Osteoblast (primary cell): ENCODE measurements at regions not wholly inside any gene's neighbourhood (a gene's known extent, or its start where the extent isn't known, plus 50 kb on each side); places are given as distances from the start of the nearest gene placed in this dataset.
A peak's percentile ranks its signal among the peaks of the same experiment; 100 is the strongest.

Source experiments
- DNase-seq: peaks from one replicate; pipeline ENCODE4 v3.0.0; 2011; ENCODE audit warnings: low spot score, mixed read lengths; ENCODE audit not compliant: insufficient read length; ENCODE audit errors: missing footprints
- H2AFZ ChIP-seq: 2 replicates; pipeline ENCODE4 v1.6.0; 2011; ENCODE audit warnings: mild to moderate bottlenecking, low read length
- H3K27ac ChIP-seq: 2 replicates; pipeline ENCODE4 v1.5.1; 2011; ENCODE audit warnings: mild to moderate bottlenecking, low read depth, low read length, moderate library complexity
- H3K27me3 ChIP-seq: 2 replicates; pipeline ENCODE4 v1.6.0; 2012; ENCODE audit warnings: mild to moderate bottlenecking, control low read depth, inconsistent platforms, low read length, moderate library complexity; ENCODE audit not compliant: insufficient read depth
- H3K36me3 ChIP-seq: 2 replicates; pipeline ENCODE4 v1.5.1; 2011; ENCODE audit warnings: mild to moderate bottlenecking, low read length, control low read depth, moderate library complexity; ENCODE audit not compliant: insufficient read depth
- H3K4me1 ChIP-seq: 2 replicates; pipeline ENCODE4 v1.5.1; 2011; ENCODE audit warnings: mild to moderate bottlenecking, low read length, control low read depth, moderate library complexity; ENCODE audit not compliant: insufficient read depth
- H3K4me2 ChIP-seq: 2 replicates; pipeline ENCODE4 v1.6.0; 2011; ENCODE audit warnings: mild to moderate bottlenecking, low read length; ENCODE audit not compliant: insufficient read depth
- H3K4me3 ChIP-seq: fragments of 200-600 bp; sonication (generic); 3 replicates; pipeline ENCODE4 v1.5.1; 2012; ENCODE audit warnings: mild to moderate bottlenecking, low read length, inconsistent platforms; ENCODE audit not compliant: insufficient read depth
- H3K79me2 ChIP-seq: 2 replicates; pipeline ENCODE4 v1.6.0; 2012; ENCODE audit warnings: mild to moderate bottlenecking, low read length, control low read depth, inconsistent platforms; ENCODE audit not compliant: insufficient read depth
- H3K9me3 ChIP-seq: 2 replicates; pipeline ENCODE4 v1.5.1; 2011; ENCODE audit warnings: low read depth, low read length, control low read depth
- H4K20me1 ChIP-seq: 2 replicates; pipeline ENCODE4 v1.6.0; 2012; ENCODE audit warnings: mild to moderate bottlenecking, low read length, control low read depth; ENCODE audit not compliant: insufficient read depth
- CTCF ChIP-seq: IDR thresholded peaks from 2 replicates; pipeline ENCODE4 v1.5.1; 2011; ENCODE audit warnings: mild to moderate bottlenecking, low read depth, low read length, moderate library complexity; ENCODE audit errors: extremely low read depth

GRCh38 chr4:156596026-156596425 lies 375.6 kb downstream of the PDGFC start:
- H3K27ac ChIP-seq: peak overlapping the region; percentile 6
- H3K4me3 ChIP-seq: no peak overlapping the region
- no peaks in the 10 kb centered on the region for H3K79me2 ChIP-seq
- H3K9me3 ChIP-seq: no peaks in the 10 kb centered on the region
- no peak overlapping the region for H3K4me2 ChIP-seq
- no peaks in the 10 kb centered on the region for H3K36me3 ChIP-seq
- H3K27me3 ChIP-seq: no peaks in the 10 kb centered on the region
- H3K4me1 ChIP-seq: peaks cover 18% of the 10 kb centered on the region
- H4K20me1 ChIP-seq: no peaks in the 10 kb centered on the region
- peak; percentile 28 for TF ChIP-seq CTCF
- DNase-seq: no peak
- H2AFZ ChIP-seq: no peak overlapping the region

DNA sequence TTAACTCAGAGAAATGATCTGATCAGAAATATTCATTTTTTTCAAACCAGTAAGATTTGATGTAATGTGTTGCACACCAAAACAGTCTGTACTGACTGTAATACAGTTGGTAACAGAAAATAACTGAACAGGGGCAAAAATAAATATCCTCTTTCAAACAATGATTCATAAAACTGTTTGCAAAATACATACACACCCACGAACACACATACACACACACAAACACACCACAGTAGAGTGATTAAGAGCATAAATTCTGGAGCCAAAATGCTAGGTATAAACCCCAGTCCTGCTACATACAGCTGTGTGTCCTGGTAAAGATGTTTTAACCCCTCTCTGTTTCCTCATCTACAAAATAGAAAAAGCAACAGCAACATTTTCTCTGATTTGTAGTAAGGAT lies 376.6 kb downstream of the PDGFC start:
- Histone ChIP-seq H3K27ac (no peak overlapping the region), H3K27me3 (no peaks in the 10 kb centered on the region), H3K4me2 (no peak overlapping the region), H2AFZ (peak overlapping the region; percentile 9), H3K79me2 (no peaks in the 10 kb centered on the region), H3K4me1 (peaks cover 18% of the 10 kb centered on the region), H4K20me1 (no peaks in the 10 kb centered on the region), H3K4me3 (no peak overlapping the region), H3K9me3 (no peaks in the 10 kb centered on the region), H3K36me3 (no peaks in the 10 kb centered on the region)
- no peak for TF ChIP-seq CTCF
- DNase-seq: no peak

GRCh38 chr4:156594624-156595023 lies 377.0 kb downstream of the PDGFC start:
- DNase-seq: no peak
- Histone ChIP-seq H2AFZ (peak overlapping the region; percentile 9), H3K9me3 (no peaks in the 10 kb centered on the region), H3K27me3 (no peaks in the 10 kb centered on the region), H3K27ac (no peak overlapping the region), H3K36me3 (no peaks in the 10 kb centered on the region), H4K20me1 (no peaks in the 10 kb centered on the region), H3K4me3 (no peak overlapping the region), H3K4me2 (no peak overlapping the region), H3K79me2 (no peaks in the 10 kb centered on the region), H3K4me1 (peaks cover 18% of the 10 kb centered on the region)
- no peak for TF ChIP-seq CTCF

- no peaks in the 10 kb centered on the region for H3K36me3 ChIP-seq
- H3K27me3 ChIP-seq: no peaks in the 10 kb centered on the region
- no peaks in the 10 kb centered on the region for H3K9me3 ChIP-seq
- H4K20me1 ChIP-seq: no peaks in the 10 kb centered on the region
- peak; percentile 25 for TF ChIP-seq CTCF
- no peak overlapping the region for H3K27ac ChIP-seq
- no peak overlapping the region for H2AFZ ChIP-seq
- no peak for DNase-seq
- H3K4me3 ChIP-seq: no peak overlapping the region
- H3K4me2 ChIP-seq: no peak overlapping the region
- H3K4me1 ChIP-seq: peaks cover 16% of the 10 kb centered on the region
- no peaks in the 10 kb centered on the region for H3K79me2 ChIP-seq
Measured at GRCh38 chr4:156593464-156593863, 378.1 kb downstream of the PDGFC start.
